Naive thymus-derived CD8-positive, alpha-beta T cell (primary cell): ENCODE measurements at regions not wholly inside any gene's neighbourhood (a gene's known extent, or its start where the extent isn't known, plus 50 kb on each side); places are given as distances from the start of the nearest gene placed in this dataset.

ENCODE experiments used
- ATAC-seq, 2 donors: fragments of 150-1000 bp; cut with Tn5 transposase in 1 of 2; sonication (Bioruptor Pico), chemical (Tn5 transposase) in 1 of 2; 1 replicate in 1 of 2; 2 replicates in 1 of 2; pipeline ENCODE4 v1.10.0; 2021; ENCODE audit warnings: mild to moderate bottlenecking in 2 of 2, moderate library complexity in 2 of 2
- POLR2A ChIA-PET: fragments of 350-600 bp; sonication (Branson Sonifier 250); formaldehyde crosslinking; loops from one replicate; lab custom pipeline; 2021; ENCODE audit warnings: antibody characterized with exemption; lab: Charles Lee
- DNase-seq, 10 donors: peaks; one replicate each; pipeline versions ENCODE4 v3.0.0 to v3.0.0-alpha.2; 2020 to 2022
- H3K27ac Mint-ChIP-seq, 10 donors: one replicate each; pipeline ENCODE4 v1.8.0; 2020 to 2022; ENCODE audit warnings: mild to moderate bottlenecking in 10 of 10, mixed read lengths in 10 of 10, moderate library complexity in 4 of 10, inconsistent platforms in 1 of 10
- H3K27me3 Mint-ChIP-seq, 5 donors: one replicate each; pipeline ENCODE4 v1.8.0; 2021 to 2022; ENCODE audit warnings: mixed read lengths in 5 of 5
- H3K36me3 Mint-ChIP-seq, 3 donors: one replicate each; pipeline ENCODE4 v1.8.0; 2020 to 2022; ENCODE audit warnings: mixed read lengths in 3 of 3, mild to moderate bottlenecking in 2 of 3, inconsistent platforms in 1 of 3
- H3K4me1 Mint-ChIP-seq, 4 donors: one replicate each; pipeline ENCODE4 v1.8.0; 2021 to 2022; ENCODE audit warnings: mixed read lengths in 4 of 4
- H3K4me3 Mint-ChIP-seq, 10 donors: one replicate each; pipeline ENCODE4 v1.8.0; 2020 to 2022; ENCODE audit warnings: mild to moderate bottlenecking in 10 of 10, mixed read lengths in 10 of 10, moderate library complexity in 6 of 10, inconsistent platforms in 1 of 10
- H3K9me3 Mint-ChIP-seq, 9 donors: one replicate each; pipeline ENCODE4 v1.8.0; 2020 to 2022; ENCODE audit warnings: mixed read lengths in 9 of 9, mild to moderate bottlenecking in 3 of 9, inconsistent platforms in 1 of 9, moderate library complexity in 1 of 9

DNA sequence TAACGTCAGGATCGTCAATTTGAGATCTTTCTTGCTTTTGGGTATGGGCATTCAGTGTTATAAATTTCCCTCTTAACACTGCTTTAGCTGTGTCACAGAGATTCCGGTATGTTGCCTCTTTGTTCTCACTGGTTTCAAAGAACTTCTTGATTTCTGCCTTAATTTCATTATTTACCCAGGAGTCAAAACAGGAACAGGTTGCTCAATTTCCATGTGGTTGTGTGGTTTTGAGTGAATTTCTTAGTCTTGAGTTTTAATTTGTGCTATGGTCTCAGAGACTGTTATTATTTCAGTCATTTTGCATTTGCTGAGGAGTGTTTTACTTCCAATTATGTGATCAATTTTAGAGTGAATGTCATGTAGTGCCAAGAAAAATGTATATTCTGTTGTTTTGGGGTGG is 153.1 kb downstream of the PCDH17 start:
- Mint-ChIP-seq H3K27me3 (no peaks in the 10 kb centered on the region), H3K36me3 (no peaks in the 10 kb centered on the region), H3K4me1 (no peaks in the 10 kb centered on the region), H3K4me3 (no peak overlapping the region), H3K9me3 (peaks cover 1 to 27% (median 15%) of the 10 kb centered on the region in 9 donors), H3K27ac (no peak overlapping the region)
- POLR2A ChIA-PET, result no interaction called here
- DNase-seq, result no peak
- no peak for ATAC-seq

DNA sequence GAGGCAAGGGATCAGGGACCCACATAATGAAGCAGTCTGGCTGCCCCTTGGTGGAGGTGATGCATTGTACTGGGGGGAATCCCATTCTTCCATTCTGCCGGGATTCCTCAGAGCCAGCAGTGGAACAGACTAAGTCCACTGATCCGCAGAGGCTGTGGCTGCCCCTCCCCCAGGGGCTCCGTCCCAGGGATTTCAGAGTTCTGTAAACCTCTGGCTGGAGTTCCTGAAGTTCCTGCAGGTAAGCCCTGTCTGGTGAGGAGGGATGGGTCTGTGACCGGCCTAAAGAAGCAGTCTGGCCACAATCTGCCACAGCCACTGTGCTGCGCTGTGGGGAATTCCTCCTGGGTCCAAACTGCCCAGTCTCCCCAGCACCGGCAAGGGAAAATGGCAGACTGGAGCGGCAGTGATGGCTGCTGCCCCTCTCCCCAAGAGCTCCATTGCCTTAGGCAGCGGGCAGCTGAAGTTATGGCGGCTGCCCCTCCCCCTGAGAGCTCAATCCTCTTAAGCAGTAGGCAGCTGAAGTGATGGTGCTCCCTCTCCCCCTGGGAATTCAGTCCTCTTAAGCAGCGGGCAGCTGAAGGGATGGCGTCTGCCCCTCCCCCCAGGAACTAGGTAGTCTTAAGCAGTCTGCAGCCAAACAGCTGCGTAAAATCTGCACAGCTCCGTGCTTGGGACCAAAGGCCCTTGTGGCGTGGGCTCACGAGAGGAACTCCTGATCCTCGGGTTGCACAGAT is 155.7 kb downstream of the PCDH17 start:
- no peak for ATAC-seq
- Mint-ChIP-seq H3K9me3 (peaks cover 2 to 25% (median 14%) of the 10 kb centered on the region in 9 donors), H3K4me3 (no peak overlapping the region), H3K27ac (no peak overlapping the region), H3K36me3 (no peaks in the 10 kb centered on the region), H3K27me3 (no peaks in the 10 kb centered on the region), H3K4me1 (no peaks in the 10 kb centered on the region)
- no peak for DNase-seq
- POLR2A ChIA-PET, result no interaction called here

DNA sequence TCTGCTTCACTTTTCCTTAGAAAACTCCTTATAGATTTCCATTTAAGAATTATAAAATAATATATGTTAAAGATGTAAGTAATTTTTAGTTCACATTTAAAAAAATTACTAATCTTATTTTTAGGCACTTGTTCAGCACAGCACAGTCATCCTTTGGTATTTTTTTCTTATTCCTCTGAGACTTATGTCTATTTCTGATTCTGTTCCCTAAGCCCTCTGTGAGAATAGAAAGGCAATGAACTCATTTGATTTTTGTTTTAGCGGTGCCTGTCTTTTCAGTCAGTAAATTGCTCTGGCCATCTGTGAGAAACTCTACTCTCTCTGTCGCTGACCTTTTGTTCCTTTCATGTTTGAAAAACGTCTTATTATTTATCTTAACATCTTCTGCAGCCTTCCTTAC is 168.1 kb downstream of the PCDH17 start:
- H3K36me3 Mint-ChIP-seq, result no peaks in the 10 kb centered on the region
- H3K4me1 Mint-ChIP-seq, result no peaks in the 10 kb centered on the region
- DNase-seq, result no peak
- no peak for ATAC-seq
- H3K9me3 Mint-ChIP-seq, result peaks cover 0 to 12% (median 2%) of the 10 kb centered on the region in 9 donors
- no peak overlapping the region for H3K4me3 Mint-ChIP-seq
- POLR2A ChIA-PET, result no interaction called here
- no peak overlapping the region for H3K27ac Mint-ChIP-seq
- H3K27me3 Mint-ChIP-seq, result no peaks in the 10 kb centered on the region

DNA sequence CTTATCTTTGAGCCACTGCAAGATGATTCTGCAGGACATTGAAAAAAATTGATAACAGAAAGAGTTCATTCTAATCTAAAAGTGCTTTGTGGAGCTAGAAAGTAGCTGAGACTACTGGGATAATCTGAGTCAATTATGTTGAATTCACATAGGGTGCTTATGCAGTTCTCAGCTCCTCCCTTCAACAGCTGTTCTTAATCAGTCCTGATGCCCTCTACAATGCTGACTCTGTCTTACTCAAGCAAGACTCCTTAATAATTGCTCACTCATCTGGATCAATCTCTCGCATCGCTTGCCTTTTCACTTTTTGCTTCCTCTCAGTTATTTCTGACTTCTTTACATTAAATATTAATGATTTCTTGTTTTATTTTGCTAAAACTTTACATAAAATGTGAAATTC is 182.1 kb downstream of the PCDH17 start:
- no peak overlapping the region for H3K27ac Mint-ChIP-seq
- no peak for ATAC-seq
- POLR2A ChIA-PET, result no interaction called here
- H3K4me1 Mint-ChIP-seq, result no peaks in the 10 kb centered on the region
- H3K36me3 Mint-ChIP-seq, result no peaks in the 10 kb centered on the region
- no peak overlapping the region for H3K4me3 Mint-ChIP-seq
- H3K9me3 Mint-ChIP-seq, result peaks cover 4 to 51% (median 14%) of the 10 kb centered on the region in 9 donors
- no peak for DNase-seq
- no peaks in the 10 kb centered on the region for H3K27me3 Mint-ChIP-seq

DNA sequence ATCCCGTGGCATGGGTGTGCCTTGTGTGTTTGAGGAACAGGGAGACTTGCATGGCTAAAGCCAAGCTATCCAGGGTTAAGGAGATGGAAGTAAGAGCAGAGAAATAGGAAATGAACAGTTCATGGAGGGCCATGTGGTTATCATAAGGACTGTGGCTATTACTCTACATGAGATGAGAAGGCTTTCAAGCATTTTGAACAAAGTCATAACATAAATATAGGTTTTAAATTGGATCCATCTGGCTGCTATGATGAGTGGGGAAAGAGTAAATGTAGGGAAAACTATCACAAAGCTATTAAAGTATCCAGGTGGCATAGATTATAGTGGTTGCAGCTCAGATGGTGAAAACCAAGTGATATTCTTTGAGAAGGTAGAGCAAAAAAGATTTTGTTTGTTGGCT is 184.1 kb downstream of the PCDH17 start:
- DNase-seq, result no peak
- Mint-ChIP-seq H3K27ac (no peak overlapping the region), H3K27me3 (no peaks in the 10 kb centered on the region), H3K36me3 (no peaks in the 10 kb centered on the region), H3K4me3 (no peak overlapping the region), H3K9me3 (peaks cover 4 to 33% (median 12%) of the 10 kb centered on the region in 9 donors), H3K4me1 (no peaks in the 10 kb centered on the region)
- ATAC-seq, result no peak
- POLR2A ChIA-PET, result no interaction called here

DNA sequence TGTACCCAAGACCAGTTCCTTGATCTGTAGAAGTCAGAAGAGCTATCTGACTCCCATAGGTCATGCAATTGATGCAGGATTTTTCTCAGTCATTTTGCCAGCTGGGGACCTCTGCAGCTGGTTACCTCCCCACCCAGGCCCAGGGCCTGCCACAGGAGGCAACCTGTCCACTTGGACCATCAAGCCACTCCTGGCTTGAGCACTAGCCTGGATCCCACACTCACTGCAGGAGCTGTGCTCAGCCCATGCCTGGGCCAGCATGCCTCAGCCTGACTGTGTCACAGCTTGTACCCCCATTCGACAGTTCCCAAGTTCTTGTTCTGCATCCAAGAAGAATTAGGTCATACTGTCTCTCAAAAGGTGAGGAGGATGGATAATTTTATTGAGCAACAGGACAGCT is 189.4 kb downstream of the PCDH17 start:
- Mint-ChIP-seq H3K4me3 (no peak overlapping the region), H3K27ac (no peak overlapping the region), H3K9me3 (peaks cover 0 to 29% (median 10%) of the 10 kb centered on the region in 9 donors), H3K36me3 (no peaks in the 10 kb centered on the region), H3K4me1 (no peaks in the 10 kb centered on the region), H3K27me3 (no peaks in the 10 kb centered on the region)
- DNase-seq (no peak), ATAC-seq (no peak)
- POLR2A ChIA-PET, result no interaction called here

DNA sequence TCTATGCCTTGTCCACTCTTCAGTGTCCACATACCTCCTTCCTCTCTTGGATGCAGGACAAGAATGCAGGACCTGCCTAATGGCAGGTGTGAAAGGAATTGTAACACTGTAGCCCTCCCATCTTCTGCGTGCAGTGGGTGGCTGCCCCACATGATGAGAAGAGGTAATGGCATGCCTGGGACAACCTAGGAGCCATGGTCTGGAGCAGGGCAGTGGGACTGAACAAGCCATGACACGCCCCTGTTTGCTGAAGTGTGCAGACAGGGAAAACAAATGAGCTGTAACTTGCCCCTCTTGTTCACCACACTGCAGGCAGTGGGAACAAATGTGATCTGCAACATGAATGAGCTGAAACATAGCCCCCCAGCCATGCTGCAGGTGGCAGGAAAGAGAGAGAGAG is 192.2 kb downstream of the PCDH17 start:
- Mint-ChIP-seq H3K4me1 (no peaks in the 10 kb centered on the region), H3K27me3 (no peaks in the 10 kb centered on the region), H3K4me3 (no peak overlapping the region), H3K36me3 (no peaks in the 10 kb centered on the region), H3K9me3 (peaks cover 0 to 26% (median 8%) of the 10 kb centered on the region in 9 donors), H3K27ac (no peak overlapping the region)
- DNase-seq (no peak), ATAC-seq (no peak)
- POLR2A ChIA-PET, result no interaction called here

DNA sequence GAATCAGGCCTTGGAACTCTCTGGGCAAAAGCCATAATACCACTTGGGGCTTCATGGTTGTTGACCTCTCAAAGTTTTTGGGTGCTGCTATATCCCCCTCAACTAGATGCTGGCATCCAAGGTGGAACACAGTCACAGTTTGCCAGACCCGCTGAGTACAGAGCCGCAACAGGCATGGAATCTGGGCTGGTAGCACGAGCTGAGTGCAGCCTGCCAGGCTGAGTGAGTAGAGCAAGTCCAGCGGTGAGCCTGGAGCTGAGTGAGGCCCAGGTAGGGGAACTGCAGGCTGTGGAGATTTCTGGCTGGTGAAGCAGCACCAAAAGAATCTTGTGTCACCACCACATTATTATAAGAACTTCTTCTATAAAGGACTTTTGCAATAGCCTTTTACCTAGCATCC is 192.6 kb downstream of the PCDH17 start:
- POLR2A ChIA-PET, result no interaction called here
- Mint-ChIP-seq H3K27me3 (no peaks in the 10 kb centered on the region), H3K4me1 (no peaks in the 10 kb centered on the region), H3K27ac (no peak overlapping the region), H3K9me3 (peaks cover 0 to 28% (median 8%) of the 10 kb centered on the region in 9 donors), H3K36me3 (no peaks in the 10 kb centered on the region), H3K4me3 (no peak overlapping the region)
- ATAC-seq (no peak), DNase-seq (no peak)

DNA sequence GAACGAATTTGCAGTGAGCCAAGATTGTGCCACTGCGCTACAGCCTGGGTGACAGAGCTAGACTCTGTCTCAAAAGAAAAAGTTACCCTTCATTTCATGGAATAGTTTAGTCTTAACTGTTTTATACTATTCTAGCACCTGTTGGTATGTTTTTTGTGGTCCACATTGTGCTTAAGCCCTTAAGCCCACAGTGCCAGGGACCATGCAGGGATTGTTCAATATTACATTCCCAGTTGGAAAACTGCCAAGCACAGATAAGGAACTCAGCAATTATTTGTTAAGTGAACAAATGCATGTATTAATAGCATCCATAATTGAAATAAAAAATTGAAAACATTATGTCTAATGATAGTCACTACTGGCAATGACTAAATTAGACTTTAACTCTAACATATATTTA is 193.5 kb downstream of the PCDH17 start:
- no peaks in the 10 kb centered on the region for H3K36me3 Mint-ChIP-seq
- no peaks in the 10 kb centered on the region for H3K4me1 Mint-ChIP-seq
- no peaks in the 10 kb centered on the region for H3K27me3 Mint-ChIP-seq
- H3K27ac Mint-ChIP-seq, result no peak overlapping the region
- ATAC-seq (no peak), DNase-seq (no peak)
- H3K4me3 Mint-ChIP-seq, result no peak overlapping the region
- POLR2A ChIA-PET, result no interaction called here
- H3K9me3 Mint-ChIP-seq, result peaks cover 0 to 28% (median 10%) of the 10 kb centered on the region in 9 donors

DNA sequence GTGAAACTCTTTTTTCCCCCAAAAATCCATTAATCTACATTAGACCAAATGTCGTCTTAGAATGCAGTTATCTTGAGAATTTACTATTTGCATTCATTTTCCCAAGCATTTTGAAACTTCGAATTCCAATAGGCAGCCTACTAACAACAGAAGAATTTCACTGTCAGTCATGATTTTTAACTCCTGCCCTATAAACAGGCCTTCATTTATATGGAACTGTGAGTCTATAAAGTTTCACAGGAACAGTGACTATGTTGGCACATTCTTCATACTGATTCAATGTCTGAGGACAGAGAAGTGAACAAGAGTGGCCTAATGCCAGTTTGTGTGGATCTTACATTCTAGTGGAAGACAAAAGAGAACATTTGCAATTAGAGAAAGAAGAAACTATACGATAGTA is 198.0 kb downstream of the PCDH17 start:
- peaks cover 2 to 37% (median 9%) of the 10 kb centered on the region in 9 donors for H3K9me3 Mint-ChIP-seq
- H3K27me3 Mint-ChIP-seq, result no peaks in the 10 kb centered on the region
- no peak for ATAC-seq
- H3K4me1 Mint-ChIP-seq, result no peaks in the 10 kb centered on the region
- no peak for DNase-seq
- no peak overlapping the region for H3K4me3 Mint-ChIP-seq
- H3K36me3 Mint-ChIP-seq, result peaks cover 0 to 4% (median 0%) of the 10 kb centered on the region in 3 donors
- POLR2A ChIA-PET, result no interaction called here
- H3K27ac Mint-ChIP-seq, result no peak overlapping the region

DNA sequence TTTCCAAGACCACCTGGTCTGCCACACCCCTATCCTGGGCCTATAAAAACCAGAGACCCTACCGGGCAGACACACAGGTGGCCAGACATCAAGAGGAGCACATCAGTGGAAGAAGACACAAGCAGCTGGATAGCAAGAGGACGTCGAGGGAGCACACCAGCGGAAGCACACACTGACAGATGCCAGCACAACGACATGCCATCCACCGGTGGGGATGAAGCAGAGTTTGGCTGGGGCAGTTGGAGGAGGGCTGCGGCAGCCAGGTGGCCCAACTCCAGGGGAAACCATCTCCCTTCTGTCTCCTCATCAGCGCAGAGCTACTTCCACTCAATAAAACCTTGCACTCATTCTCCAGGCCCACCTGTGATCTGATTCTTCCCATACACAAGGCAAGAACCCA is 200.6 kb downstream of the PCDH17 start:
- Mint-ChIP-seq H3K4me1 (no peaks in the 10 kb centered on the region), H3K27ac (no peak overlapping the region), H3K4me3 (no peak overlapping the region), H3K36me3 (peaks cover 0 to 4% (median 0%) of the 10 kb centered on the region in 3 donors), H3K9me3 (peaks cover 2 to 31% (median 6%) of the 10 kb centered on the region in 9 donors), H3K27me3 (no peaks in the 10 kb centered on the region)
- POLR2A ChIA-PET, result no interaction called here
- ATAC-seq, result no peak
- DNase-seq, result no peak

DNA sequence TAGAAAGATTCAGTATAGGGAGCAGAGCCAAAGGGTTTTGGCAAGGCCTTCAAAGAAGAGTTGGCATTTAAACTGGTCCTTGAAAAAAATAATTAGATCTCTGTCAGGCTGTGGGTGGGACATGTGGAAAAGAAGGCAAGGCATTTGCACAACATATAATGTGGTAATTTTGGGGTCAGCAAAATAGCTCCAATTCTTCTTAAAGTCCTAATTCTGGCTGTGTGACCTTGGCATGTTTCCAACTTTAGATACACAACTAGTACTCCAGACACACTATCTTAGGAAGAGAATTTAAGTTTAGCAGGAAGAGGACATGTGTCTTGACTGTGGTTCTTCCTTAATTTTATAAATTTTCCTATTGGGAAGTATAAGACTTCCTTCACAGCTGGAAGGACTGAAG is 206.3 kb downstream of the PCDH17 start:
- ATAC-seq (no peak), DNase-seq (no peak)
- POLR2A ChIA-PET, result no interaction called here

DNA sequence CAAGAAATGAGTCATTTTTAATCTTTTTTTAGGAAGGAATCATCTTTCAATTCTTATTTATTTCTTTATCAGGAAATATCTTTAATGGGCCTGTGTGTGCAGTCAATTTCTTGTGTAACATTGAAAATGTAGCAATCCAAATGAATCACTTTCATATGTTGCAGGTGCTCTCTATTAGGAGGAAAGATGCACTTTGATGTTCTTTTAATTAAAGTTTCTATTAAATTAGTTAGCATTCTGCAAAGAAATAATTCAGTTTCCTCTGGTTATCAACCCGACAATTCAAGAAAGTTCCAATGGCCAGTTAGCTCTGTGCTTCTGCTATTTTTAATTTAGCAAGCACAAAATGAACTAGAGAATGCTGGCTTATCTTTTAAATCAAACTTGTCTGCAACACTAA is 212.0 kb downstream of the PCDH17 start:
- POLR2A ChIA-PET, result no interaction called here
- H3K4me1 Mint-ChIP-seq, result no peaks in the 10 kb centered on the region
- DNase-seq, result no peak
- H3K9me3 Mint-ChIP-seq, result peaks cover 9 to 40% (median 17%) of the 10 kb centered on the region in 9 donors
- H3K36me3 Mint-ChIP-seq, result peaks cover 0 to 8% (median 0%) of the 10 kb centered on the region in 3 donors
- H3K27me3 Mint-ChIP-seq, result no peaks in the 10 kb centered on the region
- H3K4me3 Mint-ChIP-seq, result no peak overlapping the region
- no peak for ATAC-seq
- H3K27ac Mint-ChIP-seq, result no peak overlapping the region

More for the DNA sequence above, 206.3 kb downstream of the PCDH17 start:
- H3K27ac Mint-ChIP-seq, result no peak overlapping the region
- H3K4me1 Mint-ChIP-seq, result no peaks in the 10 kb centered on the region
- peaks cover 2 to 38% (median 7%) of the 10 kb centered on the region in 9 donors for H3K9me3 Mint-ChIP-seq
- H3K4me3 Mint-ChIP-seq, result no peak overlapping the region
- H3K36me3 Mint-ChIP-seq, result peaks cover 0 to 4% (median 0%) of the 10 kb centered on the region in 3 donors
- H3K27me3 Mint-ChIP-seq, result no peaks in the 10 kb centered on the region

DNA sequence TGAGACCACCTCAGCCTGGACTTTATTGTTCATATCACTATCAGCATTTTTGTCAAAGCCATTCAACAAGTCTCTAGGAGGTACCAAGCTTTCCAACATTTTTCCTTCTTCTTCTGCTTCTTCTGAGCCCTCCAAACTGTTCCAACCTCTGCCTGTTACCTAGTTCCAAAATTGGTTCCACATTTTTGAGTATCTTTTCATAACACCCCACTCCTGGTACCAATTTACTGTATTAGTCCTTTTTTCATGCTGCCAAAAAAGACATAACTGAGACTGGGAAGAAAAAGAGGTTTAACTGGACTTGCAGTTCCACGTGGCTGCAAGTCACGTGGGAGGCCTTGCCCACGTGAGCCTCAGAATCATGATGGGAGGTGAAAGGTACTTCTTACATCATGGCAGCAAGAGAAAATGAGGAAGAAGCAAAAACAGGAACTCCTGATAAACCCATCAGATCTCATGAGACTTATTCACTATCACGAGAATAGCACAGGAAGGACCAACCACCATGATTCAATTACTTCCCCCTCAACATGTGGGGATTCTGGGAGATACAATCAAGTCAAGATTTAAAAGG is 215.1 kb downstream of the PCDH17 start:
- no peak overlapping the region for H3K27ac Mint-ChIP-seq
- no peak for ATAC-seq
- H3K9me3 Mint-ChIP-seq, result peaks cover 8 to 33% (median 21%) of the 10 kb centered on the region in 9 donors
- H3K27me3 Mint-ChIP-seq, result no peaks in the 10 kb centered on the region
- DNase-seq, result no peak
- POLR2A ChIA-PET, result no interaction called here
- H3K4me3 Mint-ChIP-seq, result no peak overlapping the region
- peaks cover 0 to 8% (median 0%) of the 10 kb centered on the region in 3 donors for H3K36me3 Mint-ChIP-seq
- no peaks in the 10 kb centered on the region for H3K4me1 Mint-ChIP-seq
